Neural progenitor cell (in vitro differentiated cells): ENCODE measurements at regions not wholly inside any gene's neighbourhood (a gene's known extent, or its start where the extent isn't known, plus 50 kb on each side); places are given as distances from the start of the nearest gene placed in this dataset.

ENCODE experiments used
- DNase-seq: peaks from one replicate; pipeline ENCODE4 v3.0.0-alpha.2; 2016; ENCODE audit warnings: low spot score
- H2AFZ ChIP-seq: fragments of 200-600 bp; sonication (generic); replicated peaks from 2 replicates; pipeline ENCODE4 v1.6.1; 2016; ENCODE audit warnings: antibody characterized with exemption
- H3F3A ChIP-seq: fragments of 200-600 bp; sonication (generic); 2 replicates; pipeline ENCODE4 v1.6.1; 2016; ENCODE audit warnings: antibody characterized with exemption, low read depth
- H3K27ac ChIP-seq: fragments of 200-600 bp; sonication (generic); 2 replicates; pipeline ENCODE4 v1.5.1; 2016; ENCODE audit warnings: mild to moderate bottlenecking
- H3K27me3 ChIP-seq: fragments of 200-600 bp; sonication (generic); 2 replicates; pipeline ENCODE4 v1.6.1; 2016; ENCODE audit warnings: mild to moderate bottlenecking, moderate library complexity
- H3K36me3 ChIP-seq: fragments of 200-600 bp; sonication (generic); 2 replicates; pipeline ENCODE4 v1.5.1; 2016
- H3K4me1 ChIP-seq: fragments of 200-600 bp; sonication (generic); 2 replicates; pipeline ENCODE4 v1.6.1; 2016; ENCODE audit warnings: mixed run types
- H3K4me2 ChIP-seq: fragments of 200-600 bp; sonication (generic); 2 replicates; pipeline ENCODE4 v1.6.1; 2016
- H3K4me3 ChIP-seq: fragments of 200-600 bp; sonication (generic); 2 replicates; pipeline ENCODE4 v1.5.1; 2016
- H3K79me2 ChIP-seq: fragments of 200-600 bp; sonication (generic); 2 replicates; pipeline ENCODE4 v1.6.1; 2016; ENCODE audit warnings: low read depth
- H3K9ac ChIP-seq: fragments of 200-600 bp; sonication (generic); 2 replicates; pipeline ENCODE4 v1.6.1; 2016
- H3K9me3 ChIP-seq: fragments of 200-600 bp; sonication (generic); 2 replicates; pipeline ENCODE4 v1.5.1; 2016; ENCODE audit warnings: low read depth
- H4K20me1 ChIP-seq: fragments of 200-600 bp; sonication (generic); 2 replicates; pipeline ENCODE4 v1.6.1; 2016; ENCODE audit warnings: low read depth
- H3K27ac Mint-ChIP-seq: 3 replicates; pipeline ENCODE4 v1.8.0; 2021; ENCODE audit warnings: mixed read lengths
- H3K27me3 Mint-ChIP-seq: 2 replicates; pipeline ENCODE4 v1.8.0; 2022; ENCODE audit warnings: low read depth, mild to moderate bottlenecking, inconsistent platforms, moderate library complexity, mixed read lengths; ENCODE audit not compliant: insufficient read depth
- H3K36me3 Mint-ChIP-seq: 3 replicates; pipeline ENCODE4 v1.8.0; 2021; ENCODE audit warnings: mixed read lengths
- H3K4me1 Mint-ChIP-seq: 3 replicates; pipeline ENCODE4 v1.8.0; 2021; ENCODE audit warnings: mixed read lengths
- H3K4me3 Mint-ChIP-seq: 3 replicates; pipeline ENCODE4 v1.8.0; 2021; ENCODE audit warnings: mild to moderate bottlenecking, moderate library complexity, mixed read lengths
- H3K9me3 Mint-ChIP-seq: 3 replicates; pipeline ENCODE4 v1.8.0; 2020; ENCODE audit warnings: mixed read lengths
- EZH2 ChIP-seq: fragments of 200-600 bp; sonication (generic); IDR thresholded peaks from 2 replicates; pipeline ENCODE4 v1.6.1; 2017; ENCODE audit warnings: antibody characterized with exemption, mild to moderate bottlenecking, moderate library complexity
- EZH2phosphoT487 ChIP-seq: fragments of 200-600 bp; sonication (generic); IDR thresholded peaks from 2 replicates; pipeline ENCODE4 v1.6.1; 2017; ENCODE audit warnings: antibody characterized with exemption
- TF ChIP-seq, protein P1 (sequence below): fragments of 200-600 bp; sonication (generic); IDR thresholded peaks from 2 replicates; pipeline ENCODE4 v1.5.1; 2017; ENCODE audit warnings: antibody characterized with exemption, mild to moderate bottlenecking

DNA sequence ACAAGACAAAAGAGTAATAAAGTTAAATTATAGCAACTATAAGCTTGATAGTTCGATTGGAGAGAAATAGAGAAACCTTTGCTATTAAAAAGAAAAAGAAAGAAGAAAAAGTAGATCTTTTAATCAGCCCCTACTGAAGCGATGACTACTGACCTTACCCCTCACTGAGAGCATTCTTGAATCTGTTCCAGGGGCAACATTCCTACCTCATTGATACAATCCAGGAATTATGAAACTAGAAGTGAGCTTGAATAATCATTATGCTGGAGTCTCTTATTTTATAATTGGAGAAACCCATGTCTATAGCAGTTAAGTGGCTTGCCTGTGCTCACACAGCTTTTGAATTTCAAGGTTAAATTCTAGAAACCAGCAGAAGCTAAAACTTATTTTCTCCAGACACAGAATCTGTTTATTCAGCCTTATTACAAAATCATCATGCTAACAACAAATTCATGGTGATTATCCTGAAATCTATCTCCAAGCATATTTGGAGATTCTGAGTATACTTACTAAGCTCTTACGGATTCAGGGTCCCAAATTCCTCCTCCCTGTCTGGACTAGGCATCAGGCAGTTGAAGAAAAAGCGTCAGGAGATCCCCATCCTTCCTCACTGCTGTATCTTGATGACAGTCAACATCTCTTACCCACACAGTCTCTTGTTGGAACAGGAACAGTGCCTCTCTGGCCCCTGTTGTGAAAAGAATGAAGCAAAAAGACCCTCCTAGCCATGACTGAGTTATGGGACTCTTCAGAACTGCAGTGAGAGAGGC is 547.6 kb upstream of the WWC1 start:
- Mint-ChIP-seq H3K36me3 (peaks cover 12% of the 10 kb centered on the region), H3K9me3 (peaks cover 2% of the 10 kb centered on the region), H3K27me3 (no peaks in the 10 kb centered on the region), H3K27ac (no peak overlapping the region), H3K4me3 (no peak overlapping the region), H3K4me1 (peaks cover 18% of the 10 kb centered on the region)
- no peak overlapping the region for H2AFZ ChIP-seq
- no peaks in the 10 kb centered on the region for H3K27me3 ChIP-seq
- no peak overlapping the region for H3K27ac ChIP-seq
- TF ChIP-seq EZH2phosphoT487, result no peak
- TF ChIP-seq, protein P1, sequence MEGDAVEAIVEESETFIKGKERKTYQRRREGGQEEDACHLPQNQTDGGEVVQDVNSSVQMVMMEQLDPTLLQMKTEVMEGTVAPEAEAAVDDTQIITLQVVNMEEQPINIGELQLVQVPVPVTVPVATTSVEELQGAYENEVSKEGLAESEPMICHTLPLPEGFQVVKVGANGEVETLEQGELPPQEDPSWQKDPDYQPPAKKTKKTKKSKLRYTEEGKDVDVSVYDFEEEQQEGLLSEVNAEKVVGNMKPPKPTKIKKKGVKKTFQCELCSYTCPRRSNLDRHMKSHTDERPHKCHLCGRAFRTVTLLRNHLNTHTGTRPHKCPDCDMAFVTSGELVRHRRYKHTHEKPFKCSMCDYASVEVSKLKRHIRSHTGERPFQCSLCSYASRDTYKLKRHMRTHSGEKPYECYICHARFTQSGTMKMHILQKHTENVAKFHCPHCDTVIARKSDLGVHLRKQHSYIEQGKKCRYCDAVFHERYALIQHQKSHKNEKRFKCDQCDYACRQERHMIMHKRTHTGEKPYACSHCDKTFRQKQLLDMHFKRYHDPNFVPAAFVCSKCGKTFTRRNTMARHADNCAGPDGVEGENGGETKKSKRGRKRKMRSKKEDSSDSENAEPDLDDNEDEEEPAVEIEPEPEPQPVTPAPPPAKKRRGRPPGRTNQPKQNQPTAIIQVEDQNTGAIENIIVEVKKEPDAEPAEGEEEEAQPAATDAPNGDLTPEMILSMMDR, result no peak
- TF ChIP-seq EZH2, result no peak
- H3K9me3 ChIP-seq, result no peaks in the 10 kb centered on the region
- DNase-seq, result no peak
- no peak overlapping the region for H3K4me3 ChIP-seq
- no peaks in the 10 kb centered on the region for H3K4me1 ChIP-seq
- no peaks in the 10 kb centered on the region for H3F3A ChIP-seq
- H3K79me2 ChIP-seq, result no peaks in the 10 kb centered on the region
- no peak overlapping the region for H3K4me2 ChIP-seq
- H3K36me3 ChIP-seq, result no peaks in the 10 kb centered on the region
- H3K9ac ChIP-seq, result no peak overlapping the region
- H4K20me1 ChIP-seq, result no peaks in the 10 kb centered on the region

DNA sequence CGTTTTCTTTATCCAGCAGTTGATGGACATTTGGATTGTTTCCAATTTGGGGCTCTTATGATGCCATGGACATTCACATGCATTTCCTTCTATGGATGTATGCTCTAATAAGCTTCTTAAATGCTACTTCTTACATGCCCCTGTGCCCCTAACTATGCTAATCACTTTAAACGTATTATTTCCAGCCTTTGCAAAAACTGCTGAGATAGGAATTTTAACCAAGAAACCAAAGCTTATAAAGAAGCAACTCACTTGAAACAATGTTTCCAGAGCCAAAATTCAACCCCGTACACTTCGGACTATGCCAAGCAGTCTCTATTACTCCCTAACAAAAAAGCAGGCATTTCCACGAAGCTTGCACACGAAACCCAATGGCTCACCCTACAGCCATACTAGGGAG is 545.6 kb upstream of the WWC1 start:
- no peaks in the 10 kb centered on the region for H3K27me3 Mint-ChIP-seq
- Histone ChIP-seq H3K9me3 (no peaks in the 10 kb centered on the region), H3K27ac (no peak overlapping the region), H3K36me3 (no peaks in the 10 kb centered on the region), H3K79me2 (no peaks in the 10 kb centered on the region), H3K4me2 (no peak overlapping the region), H3K4me3 (no peak overlapping the region), H2AFZ (no peak overlapping the region), H3F3A (no peaks in the 10 kb centered on the region), H3K9ac (no peak overlapping the region), H3K27me3 (no peaks in the 10 kb centered on the region), H3K4me1 (no peaks in the 10 kb centered on the region), H4K20me1 (no peaks in the 10 kb centered on the region)
- no peak overlapping the region for H3K4me3 Mint-ChIP-seq
- no peak overlapping the region for H3K27ac Mint-ChIP-seq
- DNase-seq, result no peak
- peaks cover 2% of the 10 kb centered on the region for H3K9me3 Mint-ChIP-seq
- H3K4me1 Mint-ChIP-seq, result peaks cover 18% of the 10 kb centered on the region
- H3K36me3 Mint-ChIP-seq, result peaks cover 12% of the 10 kb centered on the region
- TF ChIP-seq EZH2phosphoT487, result no peak
- TF ChIP-seq, protein P1, result no peak
- TF ChIP-seq EZH2, result no peak

DNA sequence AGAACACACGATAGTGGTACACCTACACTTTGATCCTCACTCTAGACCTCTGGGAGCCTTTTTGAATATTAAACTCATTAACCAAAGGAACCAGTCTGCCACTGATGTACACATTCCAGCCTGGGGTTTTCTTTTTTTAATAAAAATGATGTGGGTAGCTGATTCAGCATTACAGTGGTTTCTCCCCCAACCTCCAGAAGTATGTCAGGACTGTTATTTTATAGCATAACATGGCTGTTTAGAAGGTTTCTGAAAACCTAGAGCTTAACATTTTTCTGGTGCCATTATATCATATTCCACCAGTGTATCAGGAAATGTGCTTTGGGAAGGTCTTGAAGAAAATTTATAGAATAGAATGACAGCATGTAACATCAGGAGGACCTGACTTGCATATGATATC is 540.9 kb upstream of the WWC1 start:
- Histone ChIP-seq H3K9ac (no peak overlapping the region), H3K27ac (no peak overlapping the region), H3F3A (no peaks in the 10 kb centered on the region), H3K4me1 (peaks cover 6% of the 10 kb centered on the region), H3K27me3 (no peaks in the 10 kb centered on the region), H3K9me3 (no peaks in the 10 kb centered on the region), H3K4me2 (no peak overlapping the region), H2AFZ (no peak overlapping the region), H3K4me3 (no peak overlapping the region), H4K20me1 (no peaks in the 10 kb centered on the region), H3K79me2 (no peaks in the 10 kb centered on the region), H3K36me3 (no peaks in the 10 kb centered on the region)
- Mint-ChIP-seq H3K27me3 (peaks cover 2% of the 10 kb centered on the region), H3K4me3 (no peak overlapping the region), H3K9me3 (no peaks in the 10 kb centered on the region), H3K36me3 (peaks cover 9% of the 10 kb centered on the region), H3K27ac (no peak overlapping the region), H3K4me1 (peaks cover 12% of the 10 kb centered on the region)
- TF ChIP-seq EZH2phosphoT487 (no peak), EZH2 (no peak)
- TF ChIP-seq, protein P1, result no peak
- DNase-seq, result no peak
